ENCODE measurements at regions not wholly inside any gene's neighbourhood (a gene's known extent, or its start where the extent isn't known, plus 50 kb on each side); places are given as distances from the start of the nearest gene placed in this dataset.
"Not testable (repeated sequence)": the region's sequence is repeated elsewhere in the genome, so short reads cannot be mapped to it uniquely, and the experiment has no call there.

DNA sequence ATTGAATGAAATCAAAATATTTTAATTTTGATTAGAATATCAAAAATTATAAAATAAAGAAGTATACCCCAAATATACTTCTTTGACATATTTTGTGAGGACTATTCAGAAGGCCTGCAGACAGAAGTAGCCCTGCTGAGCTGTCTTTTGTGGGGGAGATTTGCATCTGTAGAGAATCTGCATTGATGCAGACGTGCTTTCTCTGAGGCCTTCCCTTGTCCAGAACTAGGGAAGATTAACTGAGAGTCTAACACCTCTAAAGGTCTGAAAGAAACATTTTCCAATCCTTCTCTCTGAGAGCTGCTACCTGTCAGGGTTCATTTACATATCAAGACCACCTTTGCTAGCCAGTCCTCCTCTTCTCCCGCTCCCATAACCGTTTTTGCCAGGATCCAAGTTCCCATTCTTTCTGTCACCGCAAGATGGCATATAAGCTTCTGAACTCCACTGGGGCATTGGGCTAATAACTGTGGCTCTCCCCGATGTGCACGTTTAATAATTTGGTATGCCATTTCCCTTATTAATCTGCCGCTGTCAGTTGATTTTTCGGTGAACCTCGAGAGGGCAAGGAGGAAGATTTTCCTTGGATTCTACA lies 510.4 kb upstream of the CNTNAP5 start:
- Histone ChIP-seq H4K20me1 (ENCODE audit: control insufficient read depth, extremely low read depth, insufficient read depth, low read length) (no peaks in the 10 kb centered on the region), H3K4me1 (ENCODE audit: control insufficient read depth, extremely low read depth, insufficient read depth, low read length) (no peaks in the 10 kb centered on the region), H3K4me2 (ENCODE audit: extremely low read depth, insufficient read depth, low read length) (no peak overlapping the region), H3K4me3 (replicated peaks in 1 of 4; ENCODE audit: control extremely low read depth in 1 of 4, insufficient read depth in 1 of 4, low read depth in 3 of 4, low read length in 4 of 4) (no peak overlapping the region), H3K9me3 (ENCODE audit: control insufficient read depth, insufficient read depth, low read depth, low read length) (no peaks in the 10 kb centered on the region), H2AFZ (ENCODE audit: low read length) (no peak overlapping the region), H3K9ac (ENCODE audit: insufficient read depth, low read length) (no peak overlapping the region), H3K27me3 (ENCODE audit: control insufficient read depth, insufficient read depth, low read length) (no peaks in the 10 kb centered on the region), H3K27ac (ENCODE audit: insufficient read depth, low read length) (no peak overlapping the region), H3K79me2 (ENCODE audit: control insufficient read depth, insufficient read depth, low read length) (no peaks in the 10 kb centered on the region), H3K36me3 (ENCODE audit: control insufficient read depth, insufficient read depth, low read length) (no peaks in the 10 kb centered on the region)
- TF ChIP-seq EZH2 (IDR thresholded peaks at IDR 0.05; ENCODE audit: low read length, missing control alignments) (no peak), CTCF (conservative IDR thresholded peaks at IDR 0.05 in 1 of 2, IDR thresholded peaks at IDR 0.05 in 1 of 2; ENCODE audit: low read depth in 1 of 2, low read length in 2 of 2) (peak in 1 of 2 donors; percentile 5)
- DNase-seq (ENCODE audit: low read depth in 2 of 2): no peak

- Histone ChIP-seq H3K27ac (ENCODE audit: insufficient read depth, low read length) (no peak overlapping the region), H2AFZ (ENCODE audit: low read length) (no peak overlapping the region), H3K4me1 (ENCODE audit: control insufficient read depth, extremely low read depth, insufficient read depth, low read length) (no peaks in the 10 kb centered on the region), H4K20me1 (ENCODE audit: control insufficient read depth, extremely low read depth, insufficient read depth, low read length) (no peaks in the 10 kb centered on the region), H3K4me2 (ENCODE audit: extremely low read depth, insufficient read depth, low read length) (no peak overlapping the region), H3K36me3 (ENCODE audit: control insufficient read depth, insufficient read depth, low read length) (no peaks in the 10 kb centered on the region), H3K9ac (ENCODE audit: insufficient read depth, low read length) (no peak overlapping the region), H3K9me3 (ENCODE audit: control insufficient read depth, insufficient read depth, low read depth, low read length) (no peaks in the 10 kb centered on the region), H3K27me3 (ENCODE audit: control insufficient read depth, insufficient read depth, low read length) (no peaks in the 10 kb centered on the region), H3K79me2 (ENCODE audit: control insufficient read depth, insufficient read depth, low read length) (no peaks in the 10 kb centered on the region), H3K4me3 (replicated peaks in 1 of 4; ENCODE audit: control extremely low read depth in 1 of 4, insufficient read depth in 1 of 4, low read depth in 3 of 4, low read length in 4 of 4) (no peak overlapping the region)
- TF ChIP-seq EZH2 (IDR thresholded peaks at IDR 0.05; ENCODE audit: low read length, missing control alignments) (no peak), CTCF (conservative IDR thresholded peaks at IDR 0.05 in 1 of 2, IDR thresholded peaks at IDR 0.05 in 1 of 2; ENCODE audit: low read depth in 1 of 2, low read length in 2 of 2) (no peak)
- peak; percentile 3 to 50 for DNase-seq (ENCODE audit: low read depth in 2 of 2)
Observed at GRCh38 chr2:123518367-123518766, 506.7 kb upstream of the CNTNAP5 start.

DNA sequence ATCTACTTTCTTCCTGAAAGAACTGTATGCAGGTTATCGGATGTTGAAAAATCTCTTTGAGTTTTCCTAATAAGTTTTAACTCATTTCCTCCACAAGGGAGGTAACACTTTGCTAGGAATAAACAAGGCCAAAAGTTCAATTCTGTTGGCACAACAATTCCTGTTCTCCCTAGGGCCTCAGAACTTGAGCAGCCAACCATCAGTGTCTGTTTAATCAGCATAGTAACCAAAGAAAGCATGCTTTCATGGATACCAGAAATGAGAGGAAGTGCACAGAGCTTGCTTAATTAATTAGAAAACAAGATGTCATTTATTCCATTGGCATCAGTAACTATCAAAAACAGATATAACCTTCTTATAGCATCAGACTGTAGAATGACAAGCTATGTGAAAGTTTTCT lies 503.2 kb upstream of the CNTNAP5 start:
- no peaks in the 10 kb centered on the region for H3K79me2 ChIP-seq (ENCODE audit: control insufficient read depth, insufficient read depth, low read length)
- no peak overlapping the region for H3K27ac ChIP-seq (ENCODE audit: insufficient read depth, low read length)
- H2AFZ ChIP-seq (ENCODE audit: low read length): no peak overlapping the region
- no peaks in the 10 kb centered on the region for H3K4me1 ChIP-seq (ENCODE audit: control insufficient read depth, extremely low read depth, insufficient read depth, low read length)
- no peak for TF ChIP-seq CTCF (conservative IDR thresholded peaks at IDR 0.05 in 1 of 2, IDR thresholded peaks at IDR 0.05 in 1 of 2; ENCODE audit: low read depth in 1 of 2, low read length in 2 of 2)
- no peak for TF ChIP-seq EZH2 (IDR thresholded peaks at IDR 0.05; ENCODE audit: low read length, missing control alignments)
- H3K4me2 ChIP-seq (ENCODE audit: extremely low read depth, insufficient read depth, low read length): no peak overlapping the region
- no peak overlapping the region for H3K4me3 ChIP-seq (replicated peaks in 1 of 4; ENCODE audit: control extremely low read depth in 1 of 4, insufficient read depth in 1 of 4, low read depth in 3 of 4, low read length in 4 of 4)
- H3K27me3 ChIP-seq (ENCODE audit: control insufficient read depth, insufficient read depth, low read length): no peaks in the 10 kb centered on the region
- no peak overlapping the region for H3K9ac ChIP-seq (ENCODE audit: insufficient read depth, low read length)
- H3K9me3 ChIP-seq (ENCODE audit: control insufficient read depth, insufficient read depth, low read depth, low read length): no peaks in the 10 kb centered on the region
- no peak for DNase-seq (ENCODE audit: low read depth in 2 of 2)
- no peaks in the 10 kb centered on the region for H4K20me1 ChIP-seq (ENCODE audit: control insufficient read depth, extremely low read depth, insufficient read depth, low read length)
- H3K36me3 ChIP-seq (ENCODE audit: control insufficient read depth, insufficient read depth, low read length): no peaks in the 10 kb centered on the region

DNA sequence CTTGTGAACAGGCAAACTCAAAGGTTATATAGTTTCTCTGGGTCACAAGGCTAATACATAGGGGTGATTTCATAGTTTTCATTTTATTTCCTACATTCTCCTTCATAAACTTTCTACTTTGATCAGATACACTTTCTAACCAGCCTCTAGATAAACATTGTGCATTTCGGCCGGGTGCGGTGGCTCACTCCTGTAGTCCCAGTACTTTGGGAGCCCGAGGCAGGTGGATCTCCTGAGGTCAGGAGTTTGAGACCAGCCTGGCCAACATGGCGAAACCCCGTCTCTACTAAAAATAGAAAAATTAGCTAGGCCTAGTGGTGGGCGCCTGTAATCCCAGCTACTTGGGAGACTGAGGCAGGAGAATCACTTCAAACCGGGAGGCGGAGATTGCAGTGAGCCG lies 502.6 kb upstream of the CNTNAP5 start:
- H3K9ac ChIP-seq (ENCODE audit: insufficient read depth, low read length); H3K27ac ChIP-seq (ENCODE audit: insufficient read depth, low read length); H4K20me1 ChIP-seq (ENCODE audit: control insufficient read depth, extremely low read depth, insufficient read depth, low read length); H3K4me1 ChIP-seq (ENCODE audit: control insufficient read depth, extremely low read depth, insufficient read depth, low read length); H3K4me2 ChIP-seq (ENCODE audit: extremely low read depth, insufficient read depth, low read length); H3K4me3 ChIP-seq (replicated peaks in 1 of 4; ENCODE audit: control extremely low read depth in 1 of 4, insufficient read depth in 1 of 4, low read depth in 3 of 4, low read length in 4 of 4); H3K79me2 ChIP-seq (ENCODE audit: control insufficient read depth, insufficient read depth, low read length); DNase-seq (ENCODE audit: low read depth in 2 of 2); H2AFZ ChIP-seq (ENCODE audit: low read length); H3K36me3 ChIP-seq (ENCODE audit: control insufficient read depth, insufficient read depth, low read length); H3K9me3 ChIP-seq (ENCODE audit: control insufficient read depth, insufficient read depth, low read depth, low read length); H3K27me3 ChIP-seq (ENCODE audit: control insufficient read depth, insufficient read depth, low read length): not testable (repeated sequence)
